Middle frontal gyrus (tissue), 1 donor: ENCODE measurements at regions not wholly inside any gene's neighbourhood (a gene's known extent, or its start where the extent isn't known, plus 50 kb on each side); places are given as distances from the start of the nearest gene placed in this dataset.

Source experiments
- DNase-seq: peaks from one replicate; pipeline ENCODE4 v3.0.0-alpha.2; 2015; ENCODE audit warnings: low spot score; ENCODE audit errors: extremely low spot score

DNA sequence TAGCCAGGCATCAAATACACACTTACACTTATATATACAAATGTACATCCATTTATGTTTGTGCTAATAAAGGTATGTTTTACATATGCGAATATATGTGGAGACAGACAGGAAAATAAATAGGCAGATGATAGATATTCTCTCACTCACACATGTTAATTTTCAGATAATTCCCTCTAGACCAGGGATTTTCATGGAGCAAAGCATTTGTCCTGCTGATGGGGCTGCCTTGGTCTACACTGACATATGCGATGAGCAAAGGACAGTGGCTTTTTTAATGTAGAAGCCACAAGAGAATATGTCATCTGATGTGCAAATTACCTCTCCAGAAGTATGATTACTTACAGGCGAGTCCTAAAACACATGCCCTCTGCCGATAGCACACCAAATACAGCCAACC is 224.5 kb downstream of the VEGFC start:
- DNase-seq = no peak

DNA sequence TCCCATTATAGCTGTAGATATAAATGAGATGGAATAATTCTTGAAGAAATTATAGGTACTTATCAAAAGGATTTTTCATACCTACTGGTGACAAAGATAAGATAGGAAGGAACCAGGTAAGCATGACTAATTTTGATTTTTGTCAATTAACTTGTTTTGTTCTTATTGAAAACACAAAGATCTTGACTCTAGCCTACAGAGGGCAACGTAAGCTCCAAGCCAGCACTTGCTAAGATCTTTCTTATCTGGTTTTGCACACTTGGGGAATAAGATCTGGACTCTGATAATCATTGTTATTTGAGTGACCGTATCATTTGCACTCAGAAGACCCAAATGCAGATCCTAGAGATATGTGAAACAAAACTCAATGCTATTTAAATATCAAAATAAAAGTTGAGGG is 223.4 kb downstream of the VEGFC start:
- no peak for DNase-seq

DNA sequence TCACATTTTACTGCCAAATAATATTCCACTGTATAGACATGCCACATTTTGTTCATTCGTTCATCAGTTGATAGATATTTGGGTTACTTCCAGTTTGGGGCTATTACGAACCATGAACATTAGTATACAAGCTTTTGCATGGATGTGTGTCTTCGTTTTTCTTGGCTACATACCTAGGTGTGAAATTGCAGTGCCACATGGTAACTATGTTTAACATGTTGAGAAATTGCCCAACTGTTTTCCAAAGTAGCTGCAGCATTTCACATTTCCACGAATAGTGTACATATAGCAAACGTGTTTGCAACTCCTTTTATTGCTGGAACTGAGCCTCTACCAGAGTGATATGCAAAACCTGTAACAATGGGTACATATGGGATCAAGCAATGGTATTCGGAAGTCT is 221.5 kb downstream of the VEGFC start:
- DNase-seq = no peak

DNA sequence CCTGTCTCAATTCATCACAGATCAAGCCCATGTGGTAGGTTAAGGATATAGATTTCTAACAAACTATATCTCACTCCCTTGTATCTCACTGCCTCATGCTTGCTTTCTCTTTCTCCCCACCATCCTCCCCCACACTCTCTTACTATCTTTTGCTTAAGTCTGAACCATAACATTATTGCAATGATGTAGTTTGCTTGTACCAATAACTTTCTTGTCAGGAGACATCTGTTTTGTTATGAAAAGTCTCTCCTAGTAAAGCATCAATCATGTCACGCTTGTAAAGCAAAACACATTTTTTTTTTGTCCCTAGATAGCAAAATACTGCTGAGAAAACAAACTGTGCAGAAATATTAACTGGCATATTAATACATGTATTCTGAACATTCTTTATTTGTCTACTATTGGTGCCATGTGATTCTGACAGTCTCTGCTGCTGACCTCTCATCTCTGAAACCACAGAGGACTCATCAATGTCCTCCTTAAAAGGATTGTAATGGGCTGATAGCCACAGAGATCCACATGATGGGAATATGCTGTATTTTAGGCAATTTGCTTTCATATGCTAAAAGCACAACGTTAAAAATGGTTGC is 217.5 kb downstream of the VEGFC start:
- DNase-seq = no peak

DNA sequence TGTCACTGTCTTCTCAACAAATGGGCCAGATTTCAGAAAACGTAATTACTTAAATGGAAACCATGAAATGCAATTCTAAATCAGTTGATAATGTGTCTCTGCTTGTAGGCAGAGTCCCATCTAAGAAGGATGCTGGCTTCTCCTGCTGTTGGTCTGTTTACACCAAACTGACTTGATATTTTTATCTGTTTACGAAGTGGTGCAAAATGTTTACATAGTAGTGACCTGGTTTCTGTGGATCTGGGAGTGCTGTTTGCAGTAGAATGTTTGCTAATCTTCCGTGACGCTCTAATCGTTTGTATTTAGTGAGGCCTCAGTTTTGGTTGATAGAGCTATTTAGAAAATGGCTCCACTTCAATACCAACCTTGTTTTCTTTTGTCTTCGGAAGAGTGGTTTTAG is 213.5 kb downstream of the VEGFC start:
- DNase-seq = no peak

DNA sequence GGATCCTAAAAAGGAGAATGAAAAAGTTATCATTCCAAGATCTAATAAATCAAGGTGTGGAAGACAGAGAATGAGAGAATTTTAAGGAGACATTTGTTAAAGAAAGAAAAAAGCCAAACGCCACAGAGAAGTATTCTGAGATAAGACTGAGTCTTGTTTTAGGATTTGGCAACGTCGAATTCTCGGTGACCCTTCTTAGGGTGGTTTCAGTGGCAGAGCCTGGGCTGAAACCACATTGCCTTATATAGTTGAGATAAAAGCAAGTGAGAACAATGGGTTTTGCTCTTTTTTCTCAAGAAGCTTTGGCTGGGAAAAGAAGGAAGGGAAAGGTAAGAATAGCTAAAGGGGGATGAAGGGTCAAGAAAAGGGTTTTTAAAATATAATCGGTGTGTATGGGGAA is 209.4 kb downstream of the VEGFC start:
- DNase-seq = no peak

DNA sequence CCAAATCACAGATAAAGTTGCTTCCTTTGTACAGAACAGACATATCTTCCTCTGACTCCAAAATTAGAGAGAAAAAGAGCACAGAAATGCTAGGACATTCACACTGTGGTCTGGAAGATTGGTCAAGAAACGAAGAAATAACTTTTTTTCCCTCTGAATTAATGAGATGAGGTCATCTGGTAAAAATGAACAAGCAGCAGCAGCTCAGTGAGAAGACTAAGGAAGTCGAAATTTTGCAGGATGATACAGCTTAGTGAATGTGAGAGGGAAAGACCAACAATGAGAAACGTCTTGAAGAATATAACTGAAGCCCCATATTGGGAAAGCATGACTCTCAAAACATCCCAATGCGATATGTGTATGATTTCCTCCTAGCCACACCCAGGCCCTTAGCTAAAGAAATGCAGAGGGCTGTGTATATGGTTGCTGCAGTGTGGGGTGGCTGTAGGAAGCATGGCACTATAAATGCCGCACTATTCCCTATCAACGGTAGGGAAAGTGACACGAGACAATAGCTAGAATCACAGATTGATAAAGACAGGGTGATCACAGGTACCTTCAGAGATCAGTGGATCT is 208.6 kb downstream of the VEGFC start:
- DNase-seq = no peak

DNA sequence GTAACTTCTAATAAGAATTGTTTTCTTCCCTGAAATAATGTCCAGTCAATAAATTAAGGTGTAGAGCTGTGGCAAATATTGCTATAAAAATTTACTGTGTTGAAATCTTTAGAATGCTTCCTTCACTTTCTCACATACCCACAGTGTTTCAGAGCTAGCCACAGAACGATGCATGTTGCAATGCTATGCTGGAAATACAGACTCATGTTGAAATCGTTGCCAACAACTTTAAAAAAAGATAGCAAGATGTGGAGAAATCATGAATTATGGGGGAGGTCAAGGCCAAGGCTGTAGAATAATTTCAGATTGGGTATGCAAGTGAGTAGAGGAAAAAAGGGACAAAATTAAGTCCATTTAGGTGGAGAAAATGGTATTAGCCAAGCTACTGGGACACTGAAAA is 204.8 kb downstream of the VEGFC start:
- no peak for DNase-seq

DNA sequence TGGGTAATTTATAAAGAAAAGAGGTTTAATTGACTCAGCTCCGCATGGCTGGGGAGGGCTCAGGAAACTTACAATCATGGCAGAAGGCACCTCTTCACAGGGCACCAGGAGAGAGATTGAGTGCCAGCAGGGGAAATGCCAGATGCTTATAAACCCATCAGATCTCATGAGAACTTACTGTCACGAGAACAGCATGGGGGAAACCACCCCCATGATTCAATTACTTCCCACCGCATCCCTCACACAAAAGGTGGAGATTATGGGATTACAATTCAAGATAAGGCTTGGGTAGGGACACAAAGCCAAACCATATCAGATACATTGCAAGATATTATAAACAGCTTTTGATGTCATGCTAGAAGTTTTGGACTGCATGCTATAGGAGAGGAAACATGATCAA is 204.3 kb downstream of the VEGFC start:
- no peak for DNase-seq

DNA sequence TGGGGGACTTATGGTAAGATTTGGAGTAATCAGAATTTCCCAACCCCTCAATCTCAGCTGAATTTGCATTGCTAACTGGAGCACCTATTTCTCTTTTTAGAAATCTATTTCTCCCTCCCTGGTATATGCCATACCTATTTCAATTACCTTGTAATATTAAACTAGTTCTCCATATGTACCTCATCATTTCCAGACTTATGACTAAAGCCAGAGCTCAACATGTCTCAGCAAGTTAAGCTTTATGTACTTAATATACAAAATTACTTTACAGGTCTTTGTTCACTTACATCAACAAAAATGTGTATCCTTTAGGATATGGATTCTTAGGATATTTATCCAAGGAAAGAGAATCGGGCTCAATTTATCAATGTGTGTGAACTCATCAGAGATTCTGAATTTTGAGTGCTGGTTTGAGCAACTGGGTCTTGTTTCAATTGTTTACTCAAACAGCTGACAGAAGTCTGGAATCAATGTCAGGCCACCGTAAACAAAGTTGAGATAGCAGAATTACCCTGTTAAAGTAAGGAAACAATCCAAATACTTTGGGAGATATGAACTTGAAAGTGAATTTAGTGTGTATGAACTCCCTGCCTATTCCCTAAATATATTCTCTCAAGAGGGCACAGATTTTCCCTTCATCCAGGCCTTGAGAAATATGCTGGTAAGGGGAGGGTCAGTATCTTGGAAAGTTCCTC is 199.6 kb downstream of the VEGFC start:
- DNase-seq = no peak

DNA sequence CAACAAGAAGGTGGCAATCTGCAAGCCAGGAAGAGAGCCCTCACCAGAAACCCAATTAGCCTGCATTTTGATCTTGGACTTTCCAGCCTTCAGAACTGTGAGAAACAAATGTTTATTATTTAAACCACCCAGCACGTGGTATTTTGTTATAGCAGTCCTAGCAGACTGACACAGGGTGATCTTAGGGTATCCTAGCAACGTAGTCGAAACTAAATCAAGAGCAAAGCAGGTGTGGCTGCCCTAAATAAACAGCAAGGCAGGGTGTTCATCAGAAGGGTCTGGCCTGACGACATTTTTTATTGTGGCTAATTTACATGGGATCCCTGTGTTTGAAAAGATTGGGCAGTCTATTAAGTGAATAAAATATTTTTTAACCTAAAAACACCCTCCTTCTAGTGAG is 198.8 kb downstream of the VEGFC start:
- DNase-seq = no peak

DNA sequence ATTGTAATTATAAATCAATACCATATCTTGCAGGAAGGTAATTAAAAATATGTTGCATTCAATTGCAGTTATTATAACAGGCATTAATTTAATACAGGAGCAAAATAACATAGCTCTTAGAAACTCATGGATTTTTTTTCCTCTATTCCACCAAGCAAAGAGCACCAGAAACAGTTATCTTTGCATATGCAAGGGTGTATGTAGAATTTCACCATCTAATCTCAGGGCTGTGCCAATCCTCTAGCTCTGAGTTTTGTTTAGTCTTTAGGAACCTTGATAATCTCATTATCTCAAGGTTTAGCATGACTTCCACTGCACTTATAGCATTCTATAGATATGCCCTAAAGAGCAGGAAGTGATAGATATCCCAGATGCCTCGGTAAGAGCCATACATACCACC is 197.5 kb downstream of the VEGFC start:
- DNase-seq = no peak

DNA sequence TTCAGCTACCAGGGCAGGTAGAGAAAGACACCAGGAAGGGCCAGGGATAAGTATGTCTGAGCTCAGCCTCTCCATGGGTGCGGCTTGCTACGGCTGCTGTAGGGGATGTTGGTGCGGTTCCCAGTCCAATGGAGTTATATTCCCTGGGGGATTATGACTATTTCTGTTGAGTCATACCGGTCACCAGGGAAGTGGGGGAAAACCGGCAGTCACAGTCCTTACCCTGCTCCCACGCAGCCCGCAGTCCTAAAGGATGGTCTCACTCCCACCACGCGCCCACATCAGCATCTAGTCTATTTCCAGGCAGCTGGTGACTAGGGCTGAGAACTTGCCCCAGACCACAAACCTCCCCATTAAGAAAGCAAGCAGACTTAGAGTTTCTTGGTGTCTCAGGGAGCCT is 191.6 kb downstream of the VEGFC start:
- no peak for DNase-seq

DNA sequence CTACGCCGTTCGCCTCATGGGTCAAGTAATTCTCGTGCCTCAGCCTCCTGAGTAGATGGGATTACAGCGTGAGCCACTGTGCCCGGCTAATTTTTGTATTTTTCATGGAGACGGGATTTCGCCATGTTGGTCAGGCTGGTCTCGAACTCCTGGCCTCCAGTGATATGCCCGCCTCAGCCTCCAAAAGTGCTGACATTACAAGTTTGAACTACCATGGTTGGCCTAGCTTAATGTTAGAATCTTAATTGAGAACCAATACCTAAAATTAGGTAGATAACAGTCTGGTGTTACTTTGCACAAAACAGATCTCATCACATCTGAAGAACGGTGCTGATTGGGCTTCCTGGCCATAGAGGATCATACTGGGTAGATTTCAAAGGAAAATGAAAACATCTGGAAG is 184.9 kb downstream of the VEGFC start:
- DNase-seq = no peak

DNA sequence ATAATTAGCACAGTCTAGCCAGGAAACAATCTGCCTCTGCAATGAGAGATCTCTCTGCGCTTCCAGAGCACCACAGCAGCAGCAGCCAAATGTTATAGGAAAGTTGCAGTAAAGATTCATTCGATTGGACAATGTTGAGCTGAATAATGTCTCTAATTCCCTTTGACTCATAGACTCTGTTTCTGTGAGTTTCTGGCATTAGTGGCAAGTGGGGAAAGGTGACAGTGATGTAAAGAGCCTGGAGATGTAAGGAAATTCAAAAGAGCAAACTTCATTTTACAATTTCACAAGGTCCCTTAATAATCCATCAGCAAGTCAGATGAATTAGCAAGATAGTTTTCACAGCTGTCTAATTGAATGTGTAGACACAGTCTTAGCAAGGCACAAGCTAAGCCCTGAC is 184.4 kb downstream of the VEGFC start:
- DNase-seq = no peak

DNA sequence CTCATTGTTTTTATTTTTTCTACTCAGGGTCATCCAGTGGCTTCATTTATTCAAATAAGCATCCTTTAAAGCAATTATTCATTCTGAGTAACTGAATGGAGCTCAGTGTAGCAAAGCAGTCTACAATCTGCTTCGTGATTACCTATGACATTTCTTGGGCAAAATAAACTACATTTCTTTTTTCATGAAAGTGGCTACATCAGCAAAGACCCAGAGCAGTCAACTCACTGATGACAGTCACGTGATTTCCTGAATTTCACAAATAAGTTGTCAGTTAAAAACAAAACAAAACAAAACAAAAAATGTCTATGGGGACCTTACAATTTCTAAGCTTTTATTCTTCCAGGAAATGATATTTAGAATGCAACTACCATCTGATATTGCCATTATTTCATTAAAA is 182.1 kb downstream of the VEGFC start:
- no peak for DNase-seq

DNA sequence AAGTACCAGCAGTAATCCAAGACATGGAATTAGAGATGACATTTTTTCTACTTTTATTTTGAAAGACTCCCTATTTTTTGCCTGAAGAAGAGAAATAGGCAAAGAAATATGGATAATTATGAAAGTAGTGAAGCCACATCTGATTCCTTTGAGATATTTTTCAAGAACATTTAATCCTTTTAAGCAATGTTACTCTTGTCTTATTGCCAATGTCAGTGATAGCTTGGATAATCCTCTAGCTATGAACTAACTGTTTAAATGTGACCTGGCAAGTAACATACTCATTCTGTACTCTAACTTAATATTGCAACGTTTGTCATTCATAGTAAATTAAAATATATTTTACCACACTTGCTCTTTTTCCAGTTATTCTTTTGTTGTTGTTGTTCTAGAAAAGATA is 181.3 kb downstream of the VEGFC start:
- no peak for DNase-seq

DNA sequence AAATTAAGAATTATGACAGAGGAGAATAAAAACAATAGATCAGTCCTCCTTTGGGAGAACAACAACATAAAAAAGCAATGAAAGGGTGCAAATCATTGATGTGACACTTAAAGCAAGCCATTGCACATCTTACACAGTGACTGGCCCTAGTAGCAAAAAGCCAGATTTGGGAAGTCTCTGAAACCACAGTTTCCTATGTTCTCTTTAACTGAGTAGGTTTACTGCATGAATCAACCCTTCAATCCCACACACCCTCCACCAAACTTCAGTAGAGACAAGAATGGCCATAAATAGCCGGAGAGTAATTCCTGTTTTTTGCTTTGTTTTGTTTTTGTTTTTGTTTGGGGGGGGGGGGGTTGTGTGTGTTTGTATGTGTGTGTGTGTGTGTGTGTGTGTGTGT is 180.8 kb downstream of the VEGFC start:
- no peak for DNase-seq

DNA sequence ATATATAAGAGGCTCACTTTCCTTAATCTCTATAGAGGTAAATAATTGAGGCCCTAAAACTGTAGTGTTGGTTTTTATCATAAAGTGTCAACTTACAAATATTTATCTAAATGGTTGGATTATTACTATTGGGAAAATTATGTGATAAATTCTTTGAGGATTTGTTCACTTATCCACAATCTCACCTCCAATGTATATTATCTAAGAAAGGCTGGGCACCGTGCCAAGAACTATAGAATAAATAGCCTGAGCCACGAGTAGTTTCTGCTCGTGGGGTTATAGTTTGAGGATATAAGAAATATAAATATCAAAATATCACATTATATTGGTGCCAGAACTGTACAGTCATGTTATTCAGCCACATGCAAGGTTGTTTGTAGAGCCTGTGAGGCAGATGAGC is 177.9 kb downstream of the VEGFC start:
- DNase-seq = no peak

DNA sequence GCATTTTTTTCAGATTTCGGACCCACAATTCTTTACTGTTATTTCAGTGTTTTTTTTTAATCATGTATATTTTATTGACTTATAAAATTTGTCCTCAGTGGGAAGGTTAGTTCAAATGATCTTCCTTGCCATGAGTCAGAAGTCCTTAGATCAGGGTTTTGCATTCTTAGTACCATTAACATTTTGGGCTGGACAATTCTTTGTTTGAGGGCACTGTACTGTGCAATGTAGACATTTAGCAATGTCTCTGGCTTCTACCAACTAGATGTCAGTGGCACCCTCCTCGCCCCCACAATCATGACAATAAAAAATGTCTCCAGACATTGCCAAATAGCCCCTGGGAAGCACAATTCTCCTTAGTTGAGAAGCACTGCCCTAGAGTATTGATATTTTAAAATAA is 176.6 kb downstream of the VEGFC start:
- no peak for DNase-seq

DNA sequence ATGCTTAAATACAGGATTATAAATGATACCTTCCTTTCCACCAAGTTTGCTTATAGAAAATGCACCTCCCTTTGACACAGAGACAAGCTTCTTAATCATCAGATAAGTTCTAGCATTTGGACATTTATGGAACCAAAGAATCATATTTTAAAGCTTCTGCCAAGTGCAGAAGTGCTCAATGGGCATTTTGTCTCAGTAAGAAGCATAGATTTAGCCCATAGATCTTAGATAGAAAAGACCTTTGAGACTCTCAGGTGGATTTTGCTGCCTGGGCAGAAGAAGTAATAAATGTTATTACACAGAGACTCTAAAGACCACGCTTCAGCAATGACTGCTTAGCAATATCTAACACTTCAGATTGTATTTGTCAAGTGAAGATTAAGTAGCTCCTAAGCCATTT is 174.6 kb downstream of the VEGFC start:
- DNase-seq = no peak

DNA sequence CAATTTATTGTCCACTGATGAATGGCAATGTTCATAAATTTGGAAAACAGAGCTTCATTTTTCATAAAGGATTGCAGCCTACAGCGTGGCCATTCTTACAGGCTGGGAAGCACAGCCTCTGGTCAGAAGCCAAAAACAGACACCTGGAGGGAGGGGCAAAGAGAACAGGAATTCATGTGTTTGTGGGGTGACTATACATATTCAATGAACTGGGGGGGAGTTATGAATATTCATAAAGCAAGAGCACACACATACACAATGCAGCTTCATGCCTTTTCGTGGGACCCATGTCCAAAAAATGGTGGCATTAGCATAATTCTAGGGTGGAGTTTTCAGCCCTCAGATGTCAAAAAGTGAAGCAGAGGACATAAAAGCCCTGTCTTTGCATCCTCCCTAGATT is 173.3 kb downstream of the VEGFC start:
- no peak for DNase-seq

DNA sequence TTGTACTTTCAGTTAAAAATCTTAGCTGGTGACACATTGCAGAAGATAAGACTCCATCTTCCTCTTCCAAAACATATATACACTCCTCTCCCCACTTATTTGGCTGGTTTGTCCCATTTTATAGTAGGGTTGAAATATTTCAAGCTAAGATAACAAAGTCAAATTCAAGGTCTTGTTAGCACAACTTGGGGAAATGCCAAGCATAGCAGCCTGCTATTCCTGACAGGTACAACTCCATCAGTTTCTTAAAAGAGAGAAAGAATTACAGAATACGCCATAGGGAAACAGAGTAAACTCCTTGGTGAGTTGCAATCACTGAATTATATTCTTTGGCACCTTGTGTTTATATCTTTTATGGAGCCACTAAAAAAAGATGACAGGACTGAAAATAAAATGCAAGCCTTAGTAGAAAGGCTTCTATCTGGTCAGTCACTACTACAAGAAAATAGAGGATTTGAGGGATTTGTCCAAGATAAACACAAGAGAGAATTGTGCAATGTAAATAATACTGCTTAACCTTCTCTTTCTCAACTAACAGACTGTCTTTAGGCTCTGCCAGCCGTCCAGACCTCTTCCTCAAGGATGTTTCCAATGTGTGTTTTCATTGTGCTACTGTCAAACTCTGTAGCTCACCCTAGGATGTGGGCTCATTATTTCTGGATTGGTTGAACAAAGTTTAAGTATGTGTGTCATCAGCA is 170.3 kb downstream of the VEGFC start:
- DNase-seq = no peak
